Lower leg skin (tissue), 3 donors: ENCODE measurements at regions not wholly inside any gene's neighbourhood (a gene's known extent, or its start where the extent isn't known, plus 50 kb on each side); places are given as distances from the start of the nearest gene placed in this dataset.

Experiments used
- POLR2A ChIP-seq, 2 donors: fragments of 450-650 bp; IDR thresholded peaks; one replicate each; pipeline ENCODE4 v1.6.1; 2016 to 2017; ENCODE audit warnings: antibody characterized with exemption in 2 of 2, mild to moderate bottlenecking in 1 of 2, moderate library complexity in 1 of 2
- TF ChIP-seq, protein P1 (sequence below), 3 donors: fragments of 450-650 bp; IDR thresholded peaks; one replicate each; pipeline ENCODE4 v1.5.1; 2016; ENCODE audit warnings: antibody characterized with exemption in 3 of 3, mild to moderate bottlenecking in 3 of 3, moderate library complexity in 2 of 3

DNA sequence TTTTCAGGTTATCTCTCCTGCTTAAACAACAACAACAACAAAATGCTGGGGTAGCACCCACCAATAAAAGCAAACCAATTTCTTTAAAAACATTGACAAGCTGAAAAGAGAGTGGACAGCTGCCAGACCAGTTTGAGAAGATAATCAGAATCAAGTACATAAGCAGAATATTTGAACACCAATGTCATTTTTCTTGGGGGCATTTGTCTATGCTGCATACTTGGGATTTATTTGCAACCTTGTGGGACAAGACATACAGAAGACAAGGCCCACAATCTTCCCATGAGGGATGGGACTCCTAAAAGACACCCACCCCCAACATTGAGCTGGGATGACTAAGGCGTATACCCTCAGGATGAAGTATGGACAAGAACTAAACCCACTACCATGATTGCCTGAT is 62.2 kb upstream of the NXPH2 start:
- TF ChIP-seq, protein P1, sequence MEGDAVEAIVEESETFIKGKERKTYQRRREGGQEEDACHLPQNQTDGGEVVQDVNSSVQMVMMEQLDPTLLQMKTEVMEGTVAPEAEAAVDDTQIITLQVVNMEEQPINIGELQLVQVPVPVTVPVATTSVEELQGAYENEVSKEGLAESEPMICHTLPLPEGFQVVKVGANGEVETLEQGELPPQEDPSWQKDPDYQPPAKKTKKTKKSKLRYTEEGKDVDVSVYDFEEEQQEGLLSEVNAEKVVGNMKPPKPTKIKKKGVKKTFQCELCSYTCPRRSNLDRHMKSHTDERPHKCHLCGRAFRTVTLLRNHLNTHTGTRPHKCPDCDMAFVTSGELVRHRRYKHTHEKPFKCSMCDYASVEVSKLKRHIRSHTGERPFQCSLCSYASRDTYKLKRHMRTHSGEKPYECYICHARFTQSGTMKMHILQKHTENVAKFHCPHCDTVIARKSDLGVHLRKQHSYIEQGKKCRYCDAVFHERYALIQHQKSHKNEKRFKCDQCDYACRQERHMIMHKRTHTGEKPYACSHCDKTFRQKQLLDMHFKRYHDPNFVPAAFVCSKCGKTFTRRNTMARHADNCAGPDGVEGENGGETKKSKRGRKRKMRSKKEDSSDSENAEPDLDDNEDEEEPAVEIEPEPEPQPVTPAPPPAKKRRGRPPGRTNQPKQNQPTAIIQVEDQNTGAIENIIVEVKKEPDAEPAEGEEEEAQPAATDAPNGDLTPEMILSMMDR (IDR thresholded peaks at IDR 0.05), result no peak
- TF ChIP-seq POLR2A (IDR thresholded peaks at IDR 0.05), result no peak
